HEK293 (cell line): ENCODE measurements at regions not wholly inside any gene's neighbourhood (a gene's known extent, or its start where the extent isn't known, plus 50 kb on each side); places are given as distances from the start of the nearest gene placed in this dataset.

ENCODE experiments used
- CTCF ChIA-PET: fragments of 350-600 bp; formaldehyde crosslinking; extraction: SDS; loops from one replicate; lab custom pipeline; 2021; ENCODE audit warnings: antibody characterized with exemption; lab: Yijun Ruan, JAX
- POLR2A ChIA-PET: fragments of 300-600 bp; formaldehyde crosslinking; extraction: SDS; loops from one replicate; lab custom pipeline; 2020; ENCODE audit warnings: antibody characterized with exemption, inconsistent platforms; lab: Yijun Ruan, JAX
- H3K27ac ChIP-seq: fragments of 200-500 bp; sonication (Bioruptor generic); 2 replicates; pipeline ENCODE4 v1.5.1; 2014; ENCODE audit warnings: low read depth, low read length, control low read depth, inconsistent platforms; ENCODE audit errors: extremely low read depth
- H3K36me3 ChIP-seq, 2 experiments: fragments of 200-500 bp in 1 of 2; sonication (Bioruptor generic) in 1 of 2; 1 replicate in 1 of 2; 2 replicates in 1 of 2; pipeline ENCODE4 v1.5.1; 2014 to 2017; ENCODE audit warnings: inconsistent platforms in 2 of 2, low read length in 2 of 2; ENCODE audit not compliant: control insufficient read depth in 2 of 2, insufficient read depth in 1 of 2
- H3K4me1 ChIP-seq: fragments of 200-500 bp; sonication (Bioruptor generic); 2 replicates; pipeline ENCODE4 v1.5.1; 2014; ENCODE audit warnings: mild to moderate bottlenecking, low read length, inconsistent platforms; ENCODE audit not compliant: control insufficient read depth, insufficient read depth
- H3K4me3 ChIP-seq: 2 replicates; pipeline ENCODE4 v1.5.1; 2011; ENCODE audit warnings: low read depth, mild to moderate bottlenecking, control low read depth, low read length, moderate library complexity
- H3K9me3 ChIP-seq: fragments of 200-500 bp; sonication (Bioruptor generic); 2 replicates; pipeline ENCODE4 v1.5.1; 2014; ENCODE audit warnings: low read depth, low read length, inconsistent platforms; ENCODE audit not compliant: control insufficient read depth, insufficient read depth
- ELK4 ChIP-seq: IDR thresholded peaks from 2 replicates; pipeline ENCODE4 v1.6.1; 2011; ENCODE audit warnings: mild to moderate bottlenecking, low read depth, low read length, borderline replicate concordance
- FEZF1 ChIP-seq: fragments of 450-650 bp; formaldehyde crosslinking; IDR thresholded peaks from 2 replicates; pipeline ENCODE4 v1.5.1; 2016; ENCODE audit warnings: missing biosample characterization, missing genetic modification characterization
- KLF10 ChIP-seq: fragments of 450-650 bp; IDR thresholded peaks from 2 replicates; pipeline ENCODE4 v1.5.1; 2018; ENCODE audit warnings: missing biosample characterization, mild to moderate bottlenecking, missing genetic modification characterization
- PATZ1 ChIP-seq: fragments of 450-650 bp; formaldehyde crosslinking; IDR thresholded peaks from 2 replicates; pipeline ENCODE4 v1.5.1; 2016; ENCODE audit warnings: missing biosample characterization, missing genetic modification characterization
- PRDM10 ChIP-seq: fragments of 450-650 bp; formaldehyde crosslinking; IDR thresholded peaks from 2 replicates; pipeline ENCODE4 v1.5.1; 2016; ENCODE audit warnings: missing biosample characterization, missing genetic modification characterization
- PRDM6 ChIP-seq: fragments of 450-650 bp; formaldehyde crosslinking; IDR thresholded peaks from 2 replicates; pipeline ENCODE4 v1.5.1; 2017; ENCODE audit warnings: missing biosample characterization, missing genetic modification characterization
- ZBTB6 ChIP-seq: fragments of 450-650 bp; formaldehyde crosslinking; IDR thresholded peaks from 2 replicates; pipeline ENCODE4 v1.5.1; 2017; ENCODE audit warnings: missing biosample characterization, missing genetic modification characterization
- ZIC2 ChIP-seq: fragments of 450-650 bp; formaldehyde crosslinking; IDR thresholded peaks from 2 replicates; pipeline ENCODE4 v1.5.1; 2016; ENCODE audit warnings: missing biosample characterization, missing genetic modification characterization
- ZNF155 ChIP-seq: fragments of 450-650 bp; formaldehyde crosslinking; IDR thresholded peaks from 2 replicates; pipeline ENCODE4 v1.5.1; 2016; ENCODE audit warnings: missing biosample characterization, missing genetic modification characterization
- ZNF26 ChIP-seq: fragments of 450-650 bp; formaldehyde crosslinking; IDR thresholded peaks from 2 replicates; pipeline ENCODE4 v1.5.1; 2016; ENCODE audit warnings: missing biosample characterization, missing genetic modification characterization
- ZNF449 ChIP-seq: fragments of 450-650 bp; formaldehyde crosslinking; IDR thresholded peaks from 2 replicates; pipeline ENCODE4 v1.5.1; 2017; ENCODE audit warnings: missing biosample characterization, mild to moderate bottlenecking, missing genetic modification characterization, moderate library complexity
- ZNF514 ChIP-seq: fragments of 450-650 bp; formaldehyde crosslinking; IDR thresholded peaks from 2 replicates; pipeline ENCODE4 v1.5.1; 2016; ENCODE audit warnings: missing biosample characterization, missing genetic modification characterization
- ZNF580 ChIP-seq: fragments of 450-650 bp; formaldehyde crosslinking; IDR thresholded peaks from 2 replicates; pipeline ENCODE4 v1.5.1; 2016; ENCODE audit warnings: missing biosample characterization, missing genetic modification characterization
- ZNF776 ChIP-seq: fragments of 450-650 bp; formaldehyde crosslinking; IDR thresholded peaks from 2 replicates; pipeline ENCODE4 v1.5.0; 2017; ENCODE audit warnings: missing biosample characterization, missing genetic modification characterization, borderline replicate concordance

- Histone ChIP-seq H3K4me3 (no peak overlapping the region), H3K36me3 (no peaks in the 10 kb centered on the region), H3K27ac (no peak overlapping the region), H3K4me1 (no peaks in the 10 kb centered on the region), H3K9me3 (no peaks in the 10 kb centered on the region)
- ChIA-PET POLR2A (no interaction called here), CTCF (interaction anchor here (1.3 to 1.8 kb wide), 3 partner anchors 13 to 99 kb away, joined by 3 to 6 read pairs (median 3); no protein-coding TSS in a partner anchor)
- TF ChIP-seq PRDM10 (tag by site-specific recombination) (no peak), ZNF155 (tag by site-specific recombination) (no peak)
Observed at GRCh38 chr11:113591117-113591516, 115.0 kb downstream of the TMPRSS5 start.

- ChIA-PET CTCF (interaction anchor here (0.7 to 1.1 kb wide), 3 partner anchors 139 to 143 kb away, joined by 4 read pairs; no protein-coding TSS in a partner anchor), POLR2A (no interaction called here)
- H3K36me3 ChIP-seq: no peaks in the 10 kb centered on the region
- H3K4me1 ChIP-seq: no peaks in the 10 kb centered on the region
- no peak overlapping the region for H3K4me3 ChIP-seq
- no peaks in the 10 kb centered on the region for H3K9me3 ChIP-seq
- H3K27ac ChIP-seq: no peak overlapping the region
- TF ChIP-seq KLF10 (tag by site-specific recombination) (no peak), PATZ1 (tag by site-specific recombination) (no peak), ZNF514 (tag by site-specific recombination) (no peak), ZIC2 (no peak), PRDM6 (tag by site-specific recombination) (no peak), FEZF1 (tag by site-specific recombination) (no peak), ELK4 (no peak), ZNF580 (tag by site-specific recombination) (no peak), ZBTB6 (no peak), ZNF26 (no peak), ZNF449 (tag by site-specific recombination) (no peak), ZNF776 (tag by site-specific recombination) (no peak)
Observed at GRCh38 chr11:113587308-113587739, 112.1 kb upstream of the DRD2 start.
